Muscle of arm (tissue), 1 donor: ENCODE measurements at regions not wholly inside any gene's neighbourhood (a gene's known extent, or its start where the extent isn't known, plus 50 kb on each side); places are given as distances from the start of the nearest gene placed in this dataset.
A peak's percentile ranks its signal among the peaks of the same experiment; 100 is the strongest.
"Not testable (repeated sequence)": the region's sequence is repeated elsewhere in the genome, so short reads cannot be mapped to it uniquely, and the experiment has no call there.

Experiments used
- DNase-seq: peaks from one replicate; pipeline ENCODE4 v3.0.0-alpha.2; 2013

- DNase-seq = no peak
Measured at GRCh38 chr13:110809871-110810486, 96.5 kb downstream of the ING1 start.

- no peak for DNase-seq
Measured at GRCh38 chr13:110811008-110811720, 97.7 kb downstream of the ING1 start.

- DNase-seq = no peak
Measured at GRCh38 chr13:110811771-110812120, 98.2 kb downstream of the ING1 start.

GRCh38 chr13:110812121-110812868 is 98.8 kb downstream of the ING1 start:
- peak; percentile 48 for DNase-seq

- DNase-seq = no peak
Measured at GRCh38 chr13:110812869-110813645, 99.6 kb downstream of the ING1 start.

- DNase-seq = no peak
Measured at GRCh38 chr13:110813646-110814624, 100.4 kb downstream of the ING1 start.

- no peak for DNase-seq
Measured at GRCh38 chr13:110815471-110816204, 99.2 kb downstream of the ANKRD10 start.

GRCh38 chr13:110816500-110816899 is 98.4 kb downstream of the ANKRD10 start:
- DNase-seq = no peak

GRCh38 chr13:110817143-110817542 is 97.7 kb downstream of the ANKRD10 start:
- no peak for DNase-seq

GRCh38 chr13:110818747-110819146 is 96.1 kb downstream of the ANKRD10 start:
- DNase-seq = no peak

GRCh38 chr13:110819203-110820014 is 95.5 kb downstream of the ANKRD10 start:
- DNase-seq = peak; percentile 81

GRCh38 chr13:110820322-110820721 is 94.5 kb downstream of the ANKRD10 start:
- DNase-seq = no peak

GRCh38 chr13:110821837-110822668 is 92.8 kb downstream of the ANKRD10 start:
- not testable (repeated sequence) for DNase-seq

- DNase-seq = no peak
Measured at GRCh38 chr13:110822669-110822945, 92.3 kb downstream of the ANKRD10 start.

- no peak for DNase-seq
Measured at GRCh38 chr13:110824702-110825300, 90.1 kb downstream of the ANKRD10 start.

GRCh38 chr13:110825516-110825915 is 89.4 kb downstream of the ANKRD10 start:
- DNase-seq = no peak

- DNase-seq = no peak
Measured at GRCh38 chr13:110826101-110826500, 88.8 kb downstream of the ANKRD10 start.
